ENCODE measurements at regions not wholly inside any gene's neighbourhood (a gene's known extent, or its start where the extent isn't known, plus 50 kb on each side); places are given as distances from the start of the nearest gene placed in this dataset.
A peak's percentile ranks its signal among the peaks of the same experiment; 100 is the strongest.
"Not testable (repeated sequence)": the region's sequence is repeated elsewhere in the genome, so short reads cannot be mapped to it uniquely, and the experiment has no call there.

GRCh38 chr14:88064841-88065240 is 59.9 kb downstream of the GPR65 start:
- DNase-seq (ENCODE audit: low read depth) = no peak

- no peak for DNase-seq (ENCODE audit: low read depth)
Measured at GRCh38 chr14:88069677-88070076, 64.7 kb downstream of the GPR65 start.

GRCh38 chr14:88075269-88075981 is 70.5 kb downstream of the GPR65 start:
- DNase-seq (ENCODE audit: low read depth) = no peak

- no peak for DNase-seq (ENCODE audit: low read depth)
Measured at GRCh38 chr14:88078525-88078924, 73.6 kb downstream of the GPR65 start.

- DNase-seq (ENCODE audit: low read depth) = no peak
Measured at GRCh38 chr14:88079624-88080023, 74.7 kb downstream of the GPR65 start.

- DNase-seq (ENCODE audit: low read depth) = no peak
Measured at GRCh38 chr14:88085736-88086135, 80.8 kb downstream of the GPR65 start.

GRCh38 chr14:88089445-88089844 is 84.5 kb downstream of the GPR65 start:
- DNase-seq (ENCODE audit: low read depth) = no peak

- no peak for DNase-seq (ENCODE audit: low read depth)
Measured at GRCh38 chr14:88092529-88092928, 87.6 kb downstream of the GPR65 start.

- DNase-seq (ENCODE audit: low read depth) = no peak
Measured at GRCh38 chr14:88095791-88096190, 90.9 kb downstream of the GPR65 start.

- no peak for DNase-seq (ENCODE audit: low read depth)
Measured at GRCh38 chr14:88098163-88098562, 93.2 kb downstream of the GPR65 start.

- no peak for DNase-seq (ENCODE audit: low read depth)
Measured at GRCh38 chr14:88104710-88105109, 99.8 kb downstream of the GPR65 start.

- DNase-seq (ENCODE audit: low read depth) = no peak
Measured at GRCh38 chr14:88106377-88106776, 101.4 kb downstream of the GPR65 start.

- not testable (repeated sequence) for DNase-seq (ENCODE audit: low read depth)
Measured at GRCh38 chr14:88127669-88128068, 122.7 kb downstream of the GPR65 start.

GRCh38 chr14:88128816-88129215 is 123.9 kb downstream of the GPR65 start:
- DNase-seq (ENCODE audit: low read depth) = no peak

GRCh38 chr14:88129306-88130056 is 124.5 kb downstream of the GPR65 start:
- DNase-seq (ENCODE audit: low read depth) = peak; percentile 60

GRCh38 chr14:88130057-88130432 is 125.1 kb downstream of the GPR65 start:
- no peak for DNase-seq (ENCODE audit: low read depth)
